ENCODE measurements at regions not wholly inside any gene's neighbourhood (a gene's known extent, or its start where the extent isn't known, plus 50 kb on each side); places are given as distances from the start of the nearest gene placed in this dataset.
A peak's percentile ranks its signal among the peaks of the same experiment; 100 is the strongest.

GRCh38 chr6:14066782-14067406 is 50.7 kb upstream of the CD83 start:
- no peak for DNase-seq

- DNase-seq = peak; percentile 62
Measured at GRCh38 chr6:14067656-14068055, 49.9 kb upstream of the CD83 start.
